ENCODE measurements at regions not wholly inside any gene's neighbourhood (a gene's known extent, or its start where the extent isn't known, plus 50 kb on each side); places are given as distances from the start of the nearest gene placed in this dataset.

- Histone ChIP-seq H3K27ac (no peak overlapping the region), H3K9me3 (no peaks in the 10 kb centered on the region), H3K4me1 (replicated peaks) (no peaks in the 10 kb centered on the region), H3K36me3 (no peaks in the 10 kb centered on the region), H3K27me3 (replicated peaks; ENCODE audit: insufficient read depth) (no peaks in the 10 kb centered on the region), H3K4me3 (no peak overlapping the region)
- 72% methylated on average over 4 of the region's 4 CpGs for WGBS
- no peak for TF ChIP-seq POLR2AphosphoS5 (IDR thresholded peaks at IDR 0.05)
- no peak for TF ChIP-seq POLR2A (IDR thresholded peaks at IDR 0.05)
- peak in 1 of 4 experiments; percentile 8 for TF ChIP-seq CTCF (IDR thresholded peaks at IDR 0.05)
- intact Hi-C loops (cut with DNase I), result no loop called here
- DNase-seq (ENCODE audit: low spot score), result no peak
These were observed 155.6 kb downstream of the OGFRL1 start for GRCh38 chr6:71444222-71444621.

- no peak for TF ChIP-seq CTCF (IDR thresholded peaks at IDR 0.05)
- no peak for TF ChIP-seq POLR2AphosphoS5 (IDR thresholded peaks at IDR 0.05)
- TF ChIP-seq POLR2A (IDR thresholded peaks at IDR 0.05), result no peak
- no peaks in the 10 kb centered on the region for H3K4me1 ChIP-seq (replicated peaks)
- DNase-seq (ENCODE audit: low spot score), result no peak
- no peak overlapping the region for H3K4me3 ChIP-seq
- H3K27me3 ChIP-seq (replicated peaks; ENCODE audit: insufficient read depth), result no peaks in the 10 kb centered on the region
- H3K27ac ChIP-seq, result no peak overlapping the region
- H3K9me3 ChIP-seq, result no peaks in the 10 kb centered on the region
- H3K36me3 ChIP-seq, result no peaks in the 10 kb centered on the region
- intact Hi-C loops (cut with DNase I), result no loop called here
- 60% methylated on average over 2 of the region's 2 CpGs for WGBS
These were observed 157.4 kb downstream of the OGFRL1 start for GRCh38 chr6:71446057-71446456.

- H3K9me3 ChIP-seq, result no peaks in the 10 kb centered on the region
- no peaks in the 10 kb centered on the region for H3K36me3 ChIP-seq
- no peak overlapping the region for H3K27ac ChIP-seq
- H3K4me3 ChIP-seq, result no peak overlapping the region
- 75% methylated on average over 4 of the region's 4 CpGs for WGBS
- intact Hi-C loops (cut with DNase I), result no loop called here
- no peaks in the 10 kb centered on the region for H3K4me1 ChIP-seq (replicated peaks)
- DNase-seq (ENCODE audit: low spot score), result no peak
- no peaks in the 10 kb centered on the region for H3K27me3 ChIP-seq (replicated peaks; ENCODE audit: insufficient read depth)
- TF ChIP-seq CTCF (IDR thresholded peaks at IDR 0.05) (no peak), POLR2AphosphoS5 (IDR thresholded peaks at IDR 0.05) (no peak)
These were observed 157.9 kb downstream of the OGFRL1 start for GRCh38 chr6:71446470-71446869.

- no peaks in the 10 kb centered on the region for H3K4me1 ChIP-seq (replicated peaks)
- 56% methylated on average over 5 of the region's 5 CpGs for WGBS
- intact Hi-C loops (cut with DNase I), result no loop called here
- no peak overlapping the region for H3K4me3 ChIP-seq
- no peaks in the 10 kb centered on the region for H3K9me3 ChIP-seq
- H3K27ac ChIP-seq, result no peak overlapping the region
- no peak for TF ChIP-seq CTCF (IDR thresholded peaks at IDR 0.05)
- no peak for TF ChIP-seq POLR2A (IDR thresholded peaks at IDR 0.05)
- no peak for TF ChIP-seq POLR2AphosphoS5 (IDR thresholded peaks at IDR 0.05)
- no peaks in the 10 kb centered on the region for H3K36me3 ChIP-seq
- DNase-seq (ENCODE audit: low spot score), result no peak
- no peaks in the 10 kb centered on the region for H3K27me3 ChIP-seq (replicated peaks; ENCODE audit: insufficient read depth)
These were observed 164.2 kb downstream of the OGFRL1 start for GRCh38 chr6:71452697-71453370.

- no peak overlapping the region for H3K27ac ChIP-seq
- TF ChIP-seq POLR2A (IDR thresholded peaks at IDR 0.05) (no peak), POLR2AphosphoS5 (IDR thresholded peaks at IDR 0.05) (no peak), CTCF (IDR thresholded peaks at IDR 0.05) (no peak)
- DNase-seq (ENCODE audit: low spot score), result no peak
- intact Hi-C loops (cut with DNase I), result no loop called here
- no peak overlapping the region for H3K4me3 ChIP-seq
- H3K9me3 ChIP-seq, result no peaks in the 10 kb centered on the region
- H3K4me1 ChIP-seq (replicated peaks), result no peaks in the 10 kb centered on the region
- H3K27me3 ChIP-seq (replicated peaks; ENCODE audit: insufficient read depth), result no peaks in the 10 kb centered on the region
- H3K36me3 ChIP-seq, result no peaks in the 10 kb centered on the region
These were observed 164.7 kb downstream of the OGFRL1 start for GRCh38 chr6:71453371-71453706.

All from prostate gland (tissue), 2 donors.